HepG2 (cell line): ENCODE measurements at regions not wholly inside any gene's neighbourhood (a gene's known extent, or its start where the extent isn't known, plus 50 kb on each side); places are given as distances from the start of the nearest gene placed in this dataset.
"Not testable (repeated sequence)": the region's sequence is repeated elsewhere in the genome, so short reads cannot be mapped to it uniquely, and the experiment has no call there.

Experiments used
- ETS1 ChIP-seq: sonication (generic); formaldehyde crosslinking; IDR thresholded peaks from 2 replicates; pipeline ENCODE4 v1.4.0; 2020; ENCODE audit warnings: missing genetic modification reagents
- FOXK1 ChIP-seq: sonication (generic); formaldehyde crosslinking; IDR thresholded peaks from 2 replicates; pipeline ENCODE4 v1.4.0; 2020; ENCODE audit warnings: low read depth, missing genetic modification reagents, borderline replicate concordance
- HDAC2 ChIP-seq: sonication (generic); formaldehyde crosslinking; IDR thresholded peaks from 2 replicates; pipeline ENCODE4 v1.4.0; 2020; ENCODE audit warnings: missing genetic modification reagents
- KAT2B ChIP-seq: fragments of 150-350 bp; IDR thresholded peaks from 2 replicates; pipeline ENCODE4 v1.6.1; 2014; ENCODE audit warnings: low read depth, low read length, borderline replicate concordance
- ZNF136 ChIP-seq: sonication (generic); formaldehyde crosslinking; IDR thresholded peaks from 2 replicates; pipeline ENCODE4 v1.8.1; 2022; ENCODE audit warnings: low read depth, mild to moderate bottlenecking, moderate library complexity, missing genetic modification reagents
- ZNF160 ChIP-seq: sonication (generic); formaldehyde crosslinking; IDR thresholded peaks from 2 replicates; pipeline ENCODE4 v1.8.0; 2022; ENCODE audit warnings: mild to moderate bottlenecking, inconsistent platforms, missing genetic modification reagents
- ZNF224 ChIP-seq: sonication (generic); formaldehyde crosslinking; IDR thresholded peaks from 2 replicates; pipeline ENCODE4 v1.5.0; 2020; ENCODE audit warnings: mild to moderate bottlenecking, missing genetic modification reagents
- ZNF530 ChIP-seq: sonication (generic); formaldehyde crosslinking; IDR thresholded peaks from 2 replicates; pipeline ENCODE4 v1.5.0; 2020; ENCODE audit warnings: low read depth, mild to moderate bottlenecking, missing genetic modification reagents
- ZNF891 ChIP-seq: sonication (generic); formaldehyde crosslinking; IDR thresholded peaks from 2 replicates; pipeline ENCODE4 v1.5.0; 2020; ENCODE audit warnings: mild to moderate bottlenecking, missing genetic modification reagents
- TF ChIP-seq, protein P1 (sequence below): sonication (generic); formaldehyde crosslinking; IDR thresholded peaks from 2 replicates; pipeline ENCODE4 v1.8.0; 2022; ENCODE audit warnings: missing genetic modification reagents, mild to moderate bottlenecking, inconsistent platforms, borderline replicate concordance
- TF ChIP-seq, protein P2 (sequence below): sonication (generic); formaldehyde crosslinking; IDR thresholded peaks from 2 replicates; pipeline ENCODE4 v1.4.0; 2020; ENCODE audit warnings: missing genetic modification reagents

DNA sequence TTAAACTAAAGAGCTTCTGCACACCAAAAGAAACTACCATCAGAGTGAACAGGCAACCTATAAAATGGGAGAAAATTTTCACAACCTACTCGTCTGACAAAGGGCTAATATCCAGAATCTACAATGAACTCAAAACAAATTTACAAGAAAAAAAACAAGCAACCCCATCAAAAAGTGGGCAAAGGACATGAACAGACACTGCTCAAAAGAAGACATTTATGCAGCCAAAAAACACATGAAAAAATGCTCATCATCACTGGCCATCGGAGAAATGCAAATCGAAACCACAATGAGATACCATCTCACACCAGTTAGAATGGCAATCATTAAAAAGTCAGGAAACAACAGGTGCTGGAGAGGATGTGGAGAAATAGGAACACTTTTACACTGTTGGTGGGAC lies 337.6 kb downstream of the ARL4A start:
- TF ChIP-seq FOXK1; KAT2B; ETS1 (CRISPR knock-in tag); ZNF136 (CRISPR knock-in tag); ZNF891 (CRISPR knock-in tag); ZNF160; ZNF224 (CRISPR knock-in tag); HDAC2 (CRISPR knock-in tag); ZNF530 (CRISPR knock-in tag): not testable (repeated sequence)
- TF ChIP-seq, protein P1, sequence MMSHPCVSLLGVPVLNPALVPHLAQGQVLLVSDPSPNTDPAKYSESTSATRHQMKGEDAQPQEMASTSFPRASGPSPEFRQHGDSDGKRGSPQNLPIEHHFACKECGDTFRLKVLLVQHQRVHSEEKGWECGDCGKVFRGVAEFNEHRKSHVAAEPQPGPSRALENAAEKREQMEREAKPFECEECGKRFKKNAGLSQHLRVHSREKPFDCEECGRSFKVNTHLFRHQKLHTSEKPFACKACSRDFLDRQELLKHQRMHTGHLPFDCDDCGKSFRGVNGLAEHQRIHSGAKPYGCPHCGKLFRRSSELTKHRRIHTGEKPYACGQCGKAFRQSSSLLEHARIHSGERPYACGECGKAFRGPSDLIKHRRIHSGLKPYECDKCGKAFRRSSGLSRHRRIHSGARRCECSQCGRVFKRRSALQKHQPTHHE: not testable (repeated sequence)
- TF ChIP-seq, protein P2, sequence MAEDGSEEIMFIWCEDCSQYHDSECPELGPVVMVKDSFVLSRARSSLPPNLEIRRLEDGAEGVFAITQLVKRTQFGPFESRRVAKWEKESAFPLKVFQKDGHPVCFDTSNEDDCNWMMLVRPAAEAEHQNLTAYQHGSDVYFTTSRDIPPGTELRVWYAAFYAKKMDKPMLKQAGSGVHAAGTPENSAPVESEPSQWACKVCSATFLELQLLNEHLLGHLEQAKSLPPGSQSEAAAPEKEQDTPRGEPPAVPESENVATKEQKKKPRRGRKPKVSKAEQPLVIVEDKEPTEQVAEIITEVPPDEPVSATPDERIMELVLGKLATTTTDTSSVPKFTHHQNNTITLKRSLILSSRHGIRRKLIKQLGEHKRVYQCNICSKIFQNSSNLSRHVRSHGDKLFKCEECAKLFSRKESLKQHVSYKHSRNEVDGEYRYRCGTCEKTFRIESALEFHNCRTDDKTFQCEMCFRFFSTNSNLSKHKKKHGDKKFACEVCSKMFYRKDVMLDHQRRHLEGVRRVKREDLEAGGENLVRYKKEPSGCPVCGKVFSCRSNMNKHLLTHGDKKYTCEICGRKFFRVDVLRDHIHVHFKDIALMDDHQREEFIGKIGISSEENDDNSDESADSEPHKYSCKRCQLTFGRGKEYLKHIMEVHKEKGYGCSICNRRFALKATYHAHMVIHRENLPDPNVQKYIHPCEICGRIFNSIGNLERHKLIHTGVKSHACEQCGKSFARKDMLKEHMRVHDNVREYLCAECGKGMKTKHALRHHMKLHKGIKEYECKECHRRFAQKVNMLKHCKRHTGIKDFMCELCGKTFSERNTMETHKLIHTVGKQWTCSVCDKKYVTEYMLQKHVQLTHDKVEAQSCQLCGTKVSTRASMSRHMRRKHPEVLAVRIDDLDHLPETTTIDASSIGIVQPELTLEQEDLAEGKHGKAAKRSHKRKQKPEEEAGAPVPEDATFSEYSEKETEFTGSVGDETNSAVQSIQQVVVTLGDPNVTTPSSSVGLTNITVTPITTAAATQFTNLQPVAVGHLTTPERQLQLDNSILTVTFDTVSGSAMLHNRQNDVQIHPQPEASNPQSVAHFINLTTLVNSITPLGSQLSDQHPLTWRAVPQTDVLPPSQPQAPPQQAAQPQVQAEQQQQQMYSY (CRISPR knock-in tag): not testable (repeated sequence)
